Fibroblast of villous mesenchyme (primary cell): ENCODE measurements at regions not wholly inside any gene's neighbourhood (a gene's known extent, or its start where the extent isn't known, plus 50 kb on each side); places are given as distances from the start of the nearest gene placed in this dataset.

Experiments used
- DNase-seq: peaks from one replicate; pipeline ENCODE4 v3.0.0-alpha.2; 2010; ENCODE audit warnings: low read depth
- H3K4me3 ChIP-seq: 2 replicates; pipeline ENCODE4 v1.5.1; 2011; ENCODE audit warnings: low read depth, mild to moderate bottlenecking, low read length
- TF ChIP-seq, protein P1 (sequence below): IDR thresholded peaks from 2 replicates; pipeline ENCODE4 v1.5.1; 2012; ENCODE audit warnings: low read depth, mild to moderate bottlenecking, low read length; ENCODE audit not compliant: insufficient read depth

DNA sequence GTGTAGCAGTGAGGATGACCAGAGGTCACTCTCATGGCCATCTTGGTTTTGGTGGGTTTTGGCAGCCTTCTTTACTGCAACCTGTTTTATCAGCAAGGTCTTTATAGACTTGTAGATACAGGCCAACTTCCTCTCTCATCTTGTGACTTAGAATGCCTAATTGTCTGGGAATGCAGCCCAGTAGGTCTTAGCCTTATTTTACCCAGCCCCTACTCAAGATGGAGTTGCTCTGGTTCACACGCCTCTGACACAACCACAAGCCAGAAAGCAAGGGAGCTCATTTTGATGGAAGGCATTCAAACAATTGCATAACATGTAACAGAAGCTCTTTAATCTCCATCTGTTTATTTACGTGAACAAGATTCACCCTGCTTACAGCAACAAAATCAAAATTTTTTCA lies 492.0 kb upstream of the SULF2 start:
- TF ChIP-seq, protein P1, sequence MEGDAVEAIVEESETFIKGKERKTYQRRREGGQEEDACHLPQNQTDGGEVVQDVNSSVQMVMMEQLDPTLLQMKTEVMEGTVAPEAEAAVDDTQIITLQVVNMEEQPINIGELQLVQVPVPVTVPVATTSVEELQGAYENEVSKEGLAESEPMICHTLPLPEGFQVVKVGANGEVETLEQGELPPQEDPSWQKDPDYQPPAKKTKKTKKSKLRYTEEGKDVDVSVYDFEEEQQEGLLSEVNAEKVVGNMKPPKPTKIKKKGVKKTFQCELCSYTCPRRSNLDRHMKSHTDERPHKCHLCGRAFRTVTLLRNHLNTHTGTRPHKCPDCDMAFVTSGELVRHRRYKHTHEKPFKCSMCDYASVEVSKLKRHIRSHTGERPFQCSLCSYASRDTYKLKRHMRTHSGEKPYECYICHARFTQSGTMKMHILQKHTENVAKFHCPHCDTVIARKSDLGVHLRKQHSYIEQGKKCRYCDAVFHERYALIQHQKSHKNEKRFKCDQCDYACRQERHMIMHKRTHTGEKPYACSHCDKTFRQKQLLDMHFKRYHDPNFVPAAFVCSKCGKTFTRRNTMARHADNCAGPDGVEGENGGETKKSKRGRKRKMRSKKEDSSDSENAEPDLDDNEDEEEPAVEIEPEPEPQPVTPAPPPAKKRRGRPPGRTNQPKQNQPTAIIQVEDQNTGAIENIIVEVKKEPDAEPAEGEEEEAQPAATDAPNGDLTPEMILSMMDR: no peak
- H3K4me3 ChIP-seq: no peak overlapping the region
- peak; percentile 34 for DNase-seq

DNA sequence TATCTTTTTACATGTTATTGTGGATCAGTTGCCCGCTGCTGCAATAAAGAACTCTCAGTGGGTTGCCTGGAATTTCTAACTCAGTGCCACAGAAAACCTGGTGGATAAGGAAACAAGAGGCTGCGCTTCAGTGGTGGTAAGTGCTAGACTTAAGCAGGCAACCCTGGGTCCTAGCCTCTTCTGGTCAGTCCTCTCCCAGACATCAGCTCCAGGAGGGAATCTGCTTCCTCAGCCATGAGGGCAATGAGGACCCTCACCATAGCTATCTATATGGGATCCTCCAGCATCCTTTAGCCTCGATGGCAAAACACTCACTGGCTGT lies 490.7 kb upstream of the SULF2 start:
- TF ChIP-seq, protein P1: no peak
- no peak for DNase-seq
- no peak overlapping the region for H3K4me3 ChIP-seq

DNA sequence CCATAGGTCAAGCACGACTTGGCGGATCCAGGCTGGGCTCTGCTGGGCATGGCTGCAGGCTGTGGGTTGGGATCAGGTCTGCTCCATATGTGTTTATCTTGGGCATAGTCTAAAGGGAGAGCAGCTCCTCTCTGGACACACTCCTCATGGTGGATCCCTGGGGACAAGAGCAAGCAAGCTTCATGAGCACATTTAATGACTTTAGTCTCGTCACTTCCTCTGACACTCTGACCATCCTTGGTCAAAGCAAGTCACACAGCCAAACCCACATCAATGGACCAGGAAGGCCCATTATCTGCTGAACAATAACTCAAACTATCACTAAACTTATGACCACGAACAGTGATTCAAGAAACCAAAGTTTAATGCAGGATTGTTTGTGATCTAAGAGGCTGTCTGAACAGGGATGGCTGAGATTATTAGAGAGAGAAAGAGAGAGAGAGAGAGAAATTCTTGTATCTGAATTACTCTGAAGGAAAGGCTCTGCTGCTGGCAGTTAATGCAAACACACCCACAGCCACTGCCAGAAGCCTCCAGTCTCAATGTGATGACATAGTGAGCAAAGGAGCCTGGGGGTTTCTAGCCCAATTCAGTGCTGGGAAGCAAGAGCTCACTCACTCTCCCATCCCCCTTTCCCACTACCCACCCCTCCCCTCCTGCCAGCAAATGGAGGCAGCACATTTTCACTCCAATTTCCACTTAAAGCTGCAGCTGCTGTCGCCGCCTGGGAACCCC lies 490.2 kb upstream of the SULF2 start:
- TF ChIP-seq, protein P1: no peak
- DNase-seq: peak; percentile 18
- H3K4me3 ChIP-seq: no peak overlapping the region

DNA sequence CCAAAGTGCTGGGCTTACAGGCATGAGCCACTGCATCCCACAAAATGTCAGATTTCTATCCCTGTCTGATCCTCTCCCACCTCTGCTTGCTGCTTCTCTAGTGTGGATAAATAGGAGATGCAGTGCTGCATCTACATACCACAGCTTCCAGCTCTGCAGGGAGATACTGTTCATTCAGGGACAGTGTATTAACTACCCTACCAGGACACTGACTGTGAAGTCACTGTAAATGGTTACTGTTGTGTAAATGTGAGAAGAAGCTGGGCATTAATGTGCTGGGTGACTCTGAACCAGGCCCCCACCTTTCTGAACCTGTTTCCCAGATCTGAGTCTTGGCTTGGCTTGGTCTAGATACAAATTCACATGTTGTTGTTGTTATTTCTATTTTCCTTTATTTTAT lies 488.6 kb upstream of the SULF2 start:
- no peak overlapping the region for H3K4me3 ChIP-seq
- TF ChIP-seq, protein P1: no peak
- no peak for DNase-seq

DNA sequence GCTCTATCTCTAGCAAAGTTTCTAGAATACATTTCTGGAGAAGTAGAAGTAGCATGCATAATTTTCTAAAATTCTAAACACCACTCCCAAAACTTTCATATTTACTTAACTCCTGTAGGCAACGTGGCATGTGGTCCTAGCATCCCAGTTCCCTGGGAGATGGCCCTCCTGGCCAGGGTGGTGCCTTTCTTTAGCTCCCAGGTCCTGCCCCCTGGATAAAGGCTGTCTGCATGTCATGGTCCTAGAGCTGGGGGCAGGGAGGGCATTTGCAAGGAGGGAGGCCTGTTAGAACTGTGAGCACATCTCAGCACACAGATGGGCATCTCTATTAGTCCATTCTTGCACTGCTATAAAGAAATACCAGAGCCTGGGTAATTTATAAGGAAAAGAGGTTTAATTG lies 485.6 kb upstream of the SULF2 start:
- TF ChIP-seq, protein P1: no peak
- H3K4me3 ChIP-seq: no peak overlapping the region
- no peak for DNase-seq

DNA sequence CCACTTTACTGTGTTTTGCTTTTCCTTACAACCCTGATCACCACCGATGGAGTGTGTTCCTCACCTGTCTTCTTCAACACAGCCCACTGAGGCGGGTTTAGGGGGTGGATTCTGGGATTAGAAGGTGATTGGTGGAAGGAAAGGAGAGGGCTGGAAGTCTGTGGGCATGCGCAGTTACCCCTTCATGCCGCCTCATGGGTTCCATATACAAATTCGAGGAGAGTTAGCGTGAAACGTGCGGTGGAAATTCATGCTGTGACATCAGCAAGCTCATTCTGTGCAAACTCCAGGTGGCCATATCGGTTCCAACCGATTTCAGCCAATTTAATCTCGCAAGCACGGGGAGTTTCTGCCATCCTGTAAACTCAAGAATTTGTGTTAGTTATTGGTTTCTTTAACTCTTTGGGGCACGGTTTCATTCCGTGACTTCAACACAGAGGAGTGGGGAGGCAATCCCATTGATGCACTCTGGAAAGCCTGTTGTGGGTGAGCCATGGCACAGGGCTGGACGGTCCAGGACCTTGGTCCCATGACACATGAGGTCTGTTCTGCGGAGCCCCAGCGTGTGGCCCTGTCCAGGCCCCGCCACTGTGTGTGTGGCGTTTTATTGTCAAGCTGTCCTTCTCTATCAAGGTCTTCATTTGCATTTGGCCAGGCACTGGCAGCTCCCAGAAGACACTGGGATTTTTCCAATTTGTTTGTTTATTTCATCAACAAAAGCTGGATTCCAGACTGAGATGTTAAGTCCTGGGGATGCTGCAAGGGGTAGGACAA lies 482.8 kb upstream of the SULF2 start:
- DNase-seq: no peak
- no peak overlapping the region for H3K4me3 ChIP-seq
- TF ChIP-seq, protein P1: no peak

DNA sequence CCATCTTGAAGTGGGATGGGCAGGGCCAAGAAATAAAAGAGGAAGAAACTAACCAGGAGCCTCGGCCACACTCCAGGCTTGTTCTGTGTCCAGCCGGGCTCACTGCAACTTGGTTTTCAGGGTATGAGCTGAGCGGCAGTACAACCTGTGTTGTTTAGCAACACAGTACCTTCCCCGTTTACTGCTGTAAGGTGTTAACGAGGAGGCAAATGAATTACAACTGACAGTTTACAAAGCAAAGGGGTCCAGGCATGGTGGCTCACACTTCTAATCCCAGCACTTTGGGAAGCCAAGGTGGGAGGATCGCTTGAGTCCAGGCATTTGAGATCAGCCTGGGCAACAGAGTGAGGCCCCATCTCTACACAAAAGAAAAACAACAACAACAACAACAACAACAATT lies 481.3 kb upstream of the SULF2 start:
- TF ChIP-seq, protein P1: no peak
- no peak for DNase-seq
- H3K4me3 ChIP-seq: no peak overlapping the region
